ENCODE measurements at regions not wholly inside any gene's neighbourhood (a gene's known extent, or its start where the extent isn't known, plus 50 kb on each side); places are given as distances from the start of the nearest gene placed in this dataset.

DNA sequence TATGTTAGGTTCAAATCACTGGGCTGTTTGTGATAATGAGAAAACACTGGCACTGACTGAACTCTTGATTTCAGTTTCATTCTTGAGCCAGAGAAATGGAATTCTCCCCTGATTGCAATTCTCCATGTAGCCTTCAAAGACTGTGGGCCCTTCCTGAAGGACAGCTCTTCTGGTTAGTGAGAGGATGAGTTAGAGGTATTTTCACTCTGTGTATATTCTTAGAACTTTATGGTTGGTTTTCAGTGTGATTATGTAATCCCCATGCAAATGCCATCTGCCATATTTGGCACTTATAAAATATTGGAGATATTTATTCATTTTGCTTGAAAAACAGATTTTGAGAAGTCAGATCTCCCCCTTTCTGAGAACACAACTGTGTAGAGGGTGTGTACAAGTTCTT, 323.7 kb downstream of the SLC4A3 start:
- POLR2A ChIA-PET: no interaction called here
- no peaks in the 10 kb centered on the region for H3K4me1 Mint-ChIP-seq
- H3K27ac Mint-ChIP-seq: no peak overlapping the region
- intact Hi-C loops (cut with micrococcal nuclease): no loop called here
- DNase-seq (no peak), ATAC-seq (no peak)
- peaks cover 0 to 4% (median 4%) of the 10 kb centered on the region in 5 donors for H3K27me3 Mint-ChIP-seq
- Histone ChIP-seq H3K27ac (ENCODE audit: low read depth, low read length) (no peak overlapping the region), H3K27me3 (ENCODE audit: control insufficient read depth in 2 of 2, insufficient read depth in 2 of 2, low read length in 2 of 2) (no peaks in the 10 kb centered on the region), H3K9me3 (ENCODE audit: control insufficient read depth in 2 of 3, low read length in 3 of 3) (no peaks in the 10 kb centered on the region), H3K4me1 (ENCODE audit: control insufficient read depth in 2 of 2, insufficient read depth in 2 of 2, low read length in 2 of 2) (no peaks in the 10 kb centered on the region), H3K4me3 (ENCODE audit: low read length) (no peak overlapping the region), H3K36me3 (ENCODE audit: control insufficient read depth in 2 of 3, insufficient read depth in 3 of 3, low read length in 3 of 3) (no peaks in the 10 kb centered on the region)
- H3K36me3 Mint-ChIP-seq: no peaks in the 10 kb centered on the region
- H3K9me3 Mint-ChIP-seq: peaks cover 0 to 5% (median 1%) of the 10 kb centered on the region in 11 donors
- H3K4me3 Mint-ChIP-seq: no peak overlapping the region
- CTCF ChIA-PET: no interaction called here

DNA sequence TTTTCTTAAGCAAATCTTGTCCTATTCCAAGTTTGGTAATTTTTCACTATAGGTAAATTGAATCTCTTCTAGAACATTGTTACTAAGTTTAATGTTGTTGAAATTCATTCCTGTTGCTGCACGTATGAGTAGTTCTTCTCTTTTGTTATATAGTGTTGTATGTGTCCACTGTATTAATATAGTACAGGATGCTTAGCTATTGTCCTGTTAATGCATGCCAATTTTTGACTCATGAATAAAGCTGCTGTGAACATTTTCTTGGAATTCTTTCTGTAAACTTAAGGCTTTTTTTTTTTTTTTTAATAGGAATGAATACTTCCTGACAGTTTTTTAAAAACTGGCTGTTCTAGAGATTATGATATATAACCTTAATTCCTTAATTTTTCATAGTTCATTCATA, 326.9 kb downstream of the SLC4A3 start:
- peaks cover 0 to 4% (median 4%) of the 10 kb centered on the region in 5 donors for H3K27me3 Mint-ChIP-seq
- no peak overlapping the region for H3K4me3 ChIP-seq (ENCODE audit: low read length)
- no peaks in the 10 kb centered on the region for H3K27me3 ChIP-seq (ENCODE audit: control insufficient read depth in 2 of 2, insufficient read depth in 2 of 2, low read length in 2 of 2)
- CTCF ChIA-PET: no interaction called here
- no peaks in the 10 kb centered on the region for H3K9me3 ChIP-seq (ENCODE audit: control insufficient read depth in 2 of 3, low read length in 3 of 3)
- no peaks in the 10 kb centered on the region for H3K36me3 Mint-ChIP-seq
- ATAC-seq: no peak
- H3K27ac Mint-ChIP-seq: no peak overlapping the region
- H3K27ac ChIP-seq (ENCODE audit: low read depth, low read length): no peak overlapping the region
- intact Hi-C loops (cut with micrococcal nuclease): no loop called here
- DNase-seq: no peak
- no peaks in the 10 kb centered on the region for H3K4me1 ChIP-seq (ENCODE audit: control insufficient read depth in 2 of 2, insufficient read depth in 2 of 2, low read length in 2 of 2)
- POLR2A ChIA-PET: no interaction called here
- no peak overlapping the region for H3K4me3 Mint-ChIP-seq
- H3K36me3 ChIP-seq (ENCODE audit: control insufficient read depth in 2 of 3, insufficient read depth in 3 of 3, low read length in 3 of 3): no peaks in the 10 kb centered on the region
- H3K4me1 Mint-ChIP-seq: no peaks in the 10 kb centered on the region
- peaks cover 0 to 11% (median 2%) of the 10 kb centered on the region in 11 donors for H3K9me3 Mint-ChIP-seq

DNA sequence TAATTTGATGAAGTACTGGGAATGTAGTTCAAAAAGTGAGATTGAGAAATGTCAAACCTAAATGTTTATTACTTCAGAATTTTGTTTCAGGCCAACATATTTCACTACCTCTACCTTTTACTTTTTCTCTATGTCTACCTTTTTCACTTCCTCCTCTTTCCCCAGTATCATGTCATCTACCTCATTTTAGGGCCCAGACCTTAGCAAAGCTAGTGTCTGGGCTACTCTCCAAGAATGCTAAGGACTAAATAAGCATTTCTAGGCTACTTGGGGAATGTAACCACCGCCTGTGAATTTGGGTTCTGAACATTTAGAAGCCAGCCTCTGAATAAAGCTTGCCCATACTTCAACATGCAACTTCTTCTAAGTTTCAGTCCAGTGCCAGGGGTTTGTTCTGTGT, 330.4 kb downstream of the SLC4A3 start:
- no peak overlapping the region for H3K27ac ChIP-seq (ENCODE audit: low read depth, low read length)
- Mint-ChIP-seq H3K36me3 (no peaks in the 10 kb centered on the region), H3K4me1 (no peaks in the 10 kb centered on the region), H3K27ac (no peak overlapping the region), H3K4me3 (no peak overlapping the region), H3K9me3 (peaks cover 0 to 11% (median 2%) of the 10 kb centered on the region in 11 donors), H3K27me3 (peaks cover 0 to 12% (median 4%) of the 10 kb centered on the region in 5 donors)
- DNase-seq (no peak), ATAC-seq (no peak)
- no peaks in the 10 kb centered on the region for H3K4me1 ChIP-seq (ENCODE audit: control insufficient read depth in 2 of 2, insufficient read depth in 2 of 2, low read length in 2 of 2)
- ChIA-PET POLR2A (no interaction called here), CTCF (no interaction called here)
- no peaks in the 10 kb centered on the region for H3K36me3 ChIP-seq (ENCODE audit: control insufficient read depth in 2 of 3, insufficient read depth in 3 of 3, low read length in 3 of 3)
- no peaks in the 10 kb centered on the region for H3K27me3 ChIP-seq (ENCODE audit: control insufficient read depth in 2 of 2, insufficient read depth in 2 of 2, low read length in 2 of 2)
- no peaks in the 10 kb centered on the region for H3K9me3 ChIP-seq (ENCODE audit: control insufficient read depth in 2 of 3, low read length in 3 of 3)
- H3K4me3 ChIP-seq (ENCODE audit: low read length): no peak overlapping the region
- intact Hi-C loops (cut with micrococcal nuclease): no loop called here

DNA sequence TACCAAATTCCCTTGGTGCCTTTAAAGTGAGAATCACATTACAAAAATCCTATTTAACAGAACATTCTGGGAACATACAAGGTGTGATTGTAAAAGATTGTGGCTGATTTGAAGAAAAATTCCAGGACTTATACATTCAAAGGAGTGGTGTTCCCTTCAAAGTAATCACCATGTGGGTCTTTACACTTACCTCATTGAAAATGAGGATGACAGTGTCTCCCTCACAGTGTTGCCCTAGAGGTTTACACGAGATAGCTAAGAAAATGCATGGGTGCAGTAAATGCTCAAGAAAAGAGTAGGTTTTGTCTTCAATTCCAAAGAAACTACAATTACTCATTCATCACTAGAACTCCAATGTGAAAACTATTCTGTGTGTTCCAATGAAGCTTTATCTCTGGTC, 331.5 kb downstream of the SLC4A3 start:
- H3K27ac ChIP-seq (ENCODE audit: low read depth, low read length): no peak overlapping the region
- Mint-ChIP-seq H3K27ac (no peak overlapping the region), H3K4me1 (no peaks in the 10 kb centered on the region), H3K4me3 (no peak overlapping the region), H3K9me3 (peaks cover 0 to 11% (median 4%) of the 10 kb centered on the region in 11 donors), H3K27me3 (peaks cover 0 to 12% (median 4%) of the 10 kb centered on the region in 5 donors), H3K36me3 (no peaks in the 10 kb centered on the region)
- no peaks in the 10 kb centered on the region for H3K4me1 ChIP-seq (ENCODE audit: control insufficient read depth in 2 of 2, insufficient read depth in 2 of 2, low read length in 2 of 2)
- H3K36me3 ChIP-seq (ENCODE audit: control insufficient read depth in 2 of 3, insufficient read depth in 3 of 3, low read length in 3 of 3): no peaks in the 10 kb centered on the region
- DNase-seq: no peak
- intact Hi-C loops (cut with micrococcal nuclease): no loop called here
- CTCF ChIA-PET: no interaction called here
- H3K27me3 ChIP-seq (ENCODE audit: control insufficient read depth in 2 of 2, insufficient read depth in 2 of 2, low read length in 2 of 2): no peaks in the 10 kb centered on the region
- H3K4me3 ChIP-seq (ENCODE audit: low read length): no peak overlapping the region
- no peak for ATAC-seq
- POLR2A ChIA-PET: no interaction called here
- no peaks in the 10 kb centered on the region for H3K9me3 ChIP-seq (ENCODE audit: control insufficient read depth in 2 of 3, low read length in 3 of 3)

DNA sequence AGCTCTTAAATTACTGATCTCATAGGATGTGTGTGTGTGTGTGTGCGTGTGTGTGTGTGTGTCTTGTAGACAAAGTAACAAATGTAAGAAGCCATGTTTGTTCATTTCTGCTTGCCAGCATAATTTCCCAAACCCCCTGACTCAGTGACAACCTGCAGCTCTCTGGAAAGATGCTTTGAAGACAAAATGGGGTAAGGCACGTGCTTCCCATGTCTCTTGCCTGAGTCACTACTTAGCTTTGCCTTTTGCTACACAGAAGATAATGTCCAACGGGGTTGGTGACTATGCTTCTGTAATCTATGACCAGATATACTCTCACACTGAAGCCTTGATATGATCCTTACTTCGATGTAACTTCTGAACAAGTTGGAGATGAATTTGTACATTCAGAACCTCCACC, 332.0 kb downstream of the SLC4A3 start:
- Histone ChIP-seq H3K9me3 (ENCODE audit: control insufficient read depth in 2 of 3, low read length in 3 of 3) (no peaks in the 10 kb centered on the region), H3K36me3 (ENCODE audit: control insufficient read depth in 2 of 3, insufficient read depth in 3 of 3, low read length in 3 of 3) (no peaks in the 10 kb centered on the region), H3K27me3 (ENCODE audit: control insufficient read depth in 2 of 2, insufficient read depth in 2 of 2, low read length in 2 of 2) (no peaks in the 10 kb centered on the region), H3K4me3 (ENCODE audit: low read length) (no peak overlapping the region), H3K4me1 (ENCODE audit: control insufficient read depth in 2 of 2, insufficient read depth in 2 of 2, low read length in 2 of 2) (no peaks in the 10 kb centered on the region), H3K27ac (ENCODE audit: low read depth, low read length) (no peak overlapping the region)
- POLR2A ChIA-PET: no interaction called here
- Mint-ChIP-seq H3K4me1 (no peaks in the 10 kb centered on the region), H3K36me3 (no peaks in the 10 kb centered on the region), H3K4me3 (no peak overlapping the region), H3K27me3 (peaks cover 0 to 12% (median 0%) of the 10 kb centered on the region in 5 donors), H3K9me3 (peaks cover 0 to 8% (median 2%) of the 10 kb centered on the region in 11 donors), H3K27ac (no peak overlapping the region)
- CTCF ChIA-PET: no interaction called here
- ATAC-seq (no peak), DNase-seq (no peak)
- intact Hi-C loops (cut with micrococcal nuclease): no loop called here

DNA sequence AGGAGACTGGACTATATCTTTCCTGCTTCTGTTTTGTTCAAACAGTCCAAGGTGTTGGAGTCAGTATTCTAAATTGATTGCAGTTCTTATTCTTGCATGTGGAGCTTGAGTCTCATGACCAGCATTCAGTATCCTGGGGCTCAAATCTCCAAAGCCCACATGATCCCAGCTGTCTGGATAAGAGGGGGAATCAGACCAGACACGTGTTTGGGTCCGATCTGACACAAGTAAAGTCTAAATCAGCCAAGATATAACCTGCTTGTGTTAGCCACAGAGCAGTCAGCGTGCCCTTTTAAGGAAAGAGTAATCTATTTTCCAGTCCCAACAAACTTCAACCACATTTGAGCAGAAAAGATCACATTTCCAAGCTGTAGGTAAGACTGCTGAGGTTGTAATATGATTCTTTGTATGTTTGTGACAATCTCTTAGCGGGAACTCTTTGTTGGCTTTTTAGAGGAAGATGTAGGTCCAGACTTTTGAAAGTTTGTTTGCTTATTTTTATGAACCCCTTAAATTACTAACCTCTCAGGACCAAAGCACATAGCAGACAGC, 334.6 kb downstream of the SLC4A3 start:
- H3K27me3 Mint-ChIP-seq: peaks cover 0 to 15% (median 0%) of the 10 kb centered on the region in 5 donors
- Histone ChIP-seq H3K36me3 (ENCODE audit: control insufficient read depth in 2 of 3, insufficient read depth in 3 of 3, low read length in 3 of 3) (no peaks in the 10 kb centered on the region), H3K27ac (ENCODE audit: low read depth, low read length) (no peak overlapping the region), H3K4me3 (ENCODE audit: low read length) (no peak overlapping the region), H3K4me1 (ENCODE audit: control insufficient read depth in 2 of 2, insufficient read depth in 2 of 2, low read length in 2 of 2) (no peaks in the 10 kb centered on the region), H3K9me3 (ENCODE audit: control insufficient read depth in 2 of 3, low read length in 3 of 3) (no peaks in the 10 kb centered on the region), H3K27me3 (ENCODE audit: control insufficient read depth in 2 of 2, insufficient read depth in 2 of 2, low read length in 2 of 2) (no peaks in the 10 kb centered on the region)
- DNase-seq: no peak
- no peaks in the 10 kb centered on the region for H3K4me1 Mint-ChIP-seq
- peaks cover 0 to 6% (median 2%) of the 10 kb centered on the region in 11 donors for H3K9me3 Mint-ChIP-seq
- CTCF ChIA-PET: no interaction called here
- no peaks in the 10 kb centered on the region for H3K36me3 Mint-ChIP-seq
- no peak for ATAC-seq
- no peak overlapping the region for H3K27ac Mint-ChIP-seq
- POLR2A ChIA-PET: no interaction called here
- intact Hi-C loops (cut with micrococcal nuclease): no loop called here
- no peak overlapping the region for H3K4me3 Mint-ChIP-seq

DNA sequence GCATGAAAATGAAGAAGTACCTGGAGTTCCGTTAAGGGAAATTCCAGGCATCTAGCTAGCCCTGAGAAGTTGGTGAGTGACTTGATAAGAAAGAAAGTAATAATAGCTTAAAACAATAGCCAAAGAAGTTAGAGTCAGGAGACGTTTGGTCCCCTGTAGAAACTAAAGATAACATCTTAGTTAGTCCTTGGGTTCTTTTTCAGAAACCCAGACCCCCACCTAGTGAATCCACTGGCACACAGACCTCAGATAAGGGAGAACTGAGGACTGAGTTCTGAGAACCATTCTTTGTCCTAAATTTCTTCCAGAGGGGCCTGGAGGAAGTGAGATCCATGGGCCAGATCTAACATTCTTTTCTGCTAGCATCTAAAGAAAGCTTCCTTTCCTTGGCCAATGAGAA, 335.4 kb downstream of the SLC4A3 start:
- Histone ChIP-seq H3K4me3 (ENCODE audit: low read length) (no peak overlapping the region), H3K9me3 (ENCODE audit: control insufficient read depth in 2 of 3, low read length in 3 of 3) (no peaks in the 10 kb centered on the region), H3K4me1 (ENCODE audit: control insufficient read depth in 2 of 2, insufficient read depth in 2 of 2, low read length in 2 of 2) (no peaks in the 10 kb centered on the region), H3K36me3 (ENCODE audit: control insufficient read depth in 2 of 3, insufficient read depth in 3 of 3, low read length in 3 of 3) (no peaks in the 10 kb centered on the region), H3K27me3 (ENCODE audit: control insufficient read depth in 2 of 2, insufficient read depth in 2 of 2, low read length in 2 of 2) (no peaks in the 10 kb centered on the region), H3K27ac (ENCODE audit: low read depth, low read length) (no peak overlapping the region)
- H3K4me3 Mint-ChIP-seq: no peak overlapping the region
- ATAC-seq: no peak
- ChIA-PET POLR2A (no interaction called here), CTCF (no interaction called here)
- H3K27ac Mint-ChIP-seq: no peak overlapping the region
- no peak for DNase-seq
- H3K36me3 Mint-ChIP-seq: no peaks in the 10 kb centered on the region
- H3K27me3 Mint-ChIP-seq: peaks cover 0 to 15% (median 3%) of the 10 kb centered on the region in 5 donors
- peaks cover 0 to 8% (median 2%) of the 10 kb centered on the region in 11 donors for H3K9me3 Mint-ChIP-seq
- peaks cover 0 to 2% (median 0%) of the 10 kb centered on the region in 7 donors for H3K4me1 Mint-ChIP-seq
- intact Hi-C loops (cut with micrococcal nuclease): no loop called here
